ENCODE measurements at regions not wholly inside any gene's neighbourhood (a gene's known extent, or its start where the extent isn't known, plus 50 kb on each side); places are given as distances from the start of the nearest gene placed in this dataset.

- TF ChIP-seq CTCF (conservative IDR thresholded peaks at IDR 0.05) (no peak), EZH2 (IDR thresholded peaks at IDR 0.05; ENCODE audit: low read depth) (no peak)
Measured at GRCh38 chr15:62758126-62758951, 284.2 kb upstream of the TPM1 start.
